ENCODE measurements at regions not wholly inside any gene's neighbourhood (a gene's known extent, or its start where the extent isn't known, plus 50 kb on each side); places are given as distances from the start of the nearest gene placed in this dataset.

DNA sequence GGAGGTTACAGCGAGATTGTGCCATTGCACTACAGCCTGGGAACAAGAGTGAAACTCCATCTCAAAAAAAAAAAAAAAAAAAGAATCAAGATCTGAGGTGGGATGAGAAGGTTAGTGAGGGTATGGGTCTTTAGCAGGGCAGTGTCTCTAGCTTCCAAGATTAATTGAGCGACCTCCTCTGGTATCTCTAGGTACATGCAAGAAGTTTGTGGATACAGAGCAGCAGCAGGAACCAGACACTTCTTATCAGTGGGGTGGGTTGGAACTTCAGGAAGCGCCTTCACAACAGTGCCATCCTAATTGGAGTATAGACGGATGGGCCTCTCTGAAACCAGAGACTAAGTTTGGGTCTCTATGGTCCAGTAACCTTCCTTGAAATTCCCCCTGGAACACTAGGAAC is 51.9 kb upstream of the CISTR start:
- dilution Hi-C loops (cut with MboI; ENCODE audit: extremely low pct_ligation_motif_present, low sequenced_read_pairs), result no loop called here
- ChIA-PET POLR2A (no interaction called here), CTCF (interaction anchor here (1.2 kb wide), 1 partner anchor 11 kb away, joined by 3 read pairs; no protein-coding TSS in a partner anchor)
- no peak overlapping the region for H2AFZ ChIP-seq (ENCODE audit: low read depth, low read length)
- no peak overlapping the region for H3K9ac ChIP-seq (replicated peaks; ENCODE audit: extremely low read depth, insufficient read depth, low read length)
- no peak for DNase-seq (ENCODE audit: low read depth, low spot score)
- no peak for FAIRE-seq
- H3K4me2 ChIP-seq (ENCODE audit: insufficient read depth, low read length), result no peak overlapping the region
- H3K79me2 ChIP-seq (ENCODE audit: control insufficient read depth, insufficient read depth, low read length), result no peaks in the 10 kb centered on the region
- H4K20me1 ChIP-seq (replicated peaks; ENCODE audit: control insufficient read depth, extremely low read depth, insufficient read depth, low read length), result no peaks in the 10 kb centered on the region
- no peak overlapping the region for H3K27ac ChIP-seq (ENCODE audit: insufficient read depth, low read depth, low read length)
- H3K4me3 ChIP-seq (replicated peaks in 1 of 3; ENCODE audit: insufficient read depth in 1 of 3, low read depth in 1 of 3, low read length in 3 of 3), result no peak overlapping the region
- H3K36me3 ChIP-seq (ENCODE audit: control insufficient read depth in 2 of 2, extremely low read depth in 1 of 2, insufficient read depth in 2 of 2, low read length in 2 of 2), result no peaks in the 10 kb centered on the region
- intact Hi-C loops (cut with micrococcal nuclease), result no loop called here
- peaks cover 21 to 29% of the 10 kb centered on the region in 2 experiments for H3K27me3 ChIP-seq (ENCODE audit: control insufficient read depth in 2 of 2, insufficient read depth in 2 of 2, low read length in 2 of 2)
- H3K4me1 ChIP-seq (ENCODE audit: control insufficient read depth, extremely low read depth, insufficient read depth, low read length), result no peaks in the 10 kb centered on the region
- no peaks in the 10 kb centered on the region for H3K9me1 ChIP-seq (replicated peaks; ENCODE audit: control insufficient read depth, extremely low read depth, insufficient read depth, low read length)
- no TSS peak for BruUV-seq (replicated peaks)
- TF ChIP-seq POLR2AphosphoS5 (IDR thresholded peaks at IDR 0.05; ENCODE audit: insufficient read depth, low read depth, low read length) (no peak), POLR2A (IDR thresholded peaks at IDR 0.05; ENCODE audit: low read depth, low read length) (no peak), MAX (IDR thresholded peaks at IDR 0.05; ENCODE audit: insufficient read depth, insufficient read length) (no peak), FOS (IDR thresholded peaks at IDR 0.05; ENCODE audit: borderline replicate concordance, insufficient read depth, low read length) (no peak), EZH2 (IDR thresholded peaks at IDR 0.05; ENCODE audit: borderline replicate concordance, low read depth, low read length, severe bottlenecking) (no peak), JUN (IDR thresholded peaks at IDR 0.05; ENCODE audit: borderline replicate concordance, insufficient read depth, insufficient read length, low read depth) (no peak), MYC (IDR thresholded peaks at IDR 0.05; ENCODE audit: low read depth, low read length) (no peak), GATA2 (IDR thresholded peaks at IDR 0.05; ENCODE audit: insufficient read depth, insufficient read length, low read depth, low read length) (no peak)
- TF ChIP-seq, protein P1, sequence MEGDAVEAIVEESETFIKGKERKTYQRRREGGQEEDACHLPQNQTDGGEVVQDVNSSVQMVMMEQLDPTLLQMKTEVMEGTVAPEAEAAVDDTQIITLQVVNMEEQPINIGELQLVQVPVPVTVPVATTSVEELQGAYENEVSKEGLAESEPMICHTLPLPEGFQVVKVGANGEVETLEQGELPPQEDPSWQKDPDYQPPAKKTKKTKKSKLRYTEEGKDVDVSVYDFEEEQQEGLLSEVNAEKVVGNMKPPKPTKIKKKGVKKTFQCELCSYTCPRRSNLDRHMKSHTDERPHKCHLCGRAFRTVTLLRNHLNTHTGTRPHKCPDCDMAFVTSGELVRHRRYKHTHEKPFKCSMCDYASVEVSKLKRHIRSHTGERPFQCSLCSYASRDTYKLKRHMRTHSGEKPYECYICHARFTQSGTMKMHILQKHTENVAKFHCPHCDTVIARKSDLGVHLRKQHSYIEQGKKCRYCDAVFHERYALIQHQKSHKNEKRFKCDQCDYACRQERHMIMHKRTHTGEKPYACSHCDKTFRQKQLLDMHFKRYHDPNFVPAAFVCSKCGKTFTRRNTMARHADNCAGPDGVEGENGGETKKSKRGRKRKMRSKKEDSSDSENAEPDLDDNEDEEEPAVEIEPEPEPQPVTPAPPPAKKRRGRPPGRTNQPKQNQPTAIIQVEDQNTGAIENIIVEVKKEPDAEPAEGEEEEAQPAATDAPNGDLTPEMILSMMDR (IDR thresholded peaks at IDR 0.05; ENCODE audit: extremely low read depth in 1 of 2, insufficient read depth in 1 of 2, low read depth in 1 of 2, low read length in 2 of 2), result no peak
- H3K9me3 ChIP-seq (replicated peaks; ENCODE audit: control insufficient read depth, insufficient read depth, low read length), result no peaks in the 10 kb centered on the region
